Astrocyte (in vitro differentiated cells and primary cell): ENCODE measurements at regions not wholly inside any gene's neighbourhood (a gene's known extent, or its start where the extent isn't known, plus 50 kb on each side); places are given as distances from the start of the nearest gene placed in this dataset.

Source experiments
- DNase-seq: peaks from one replicate; pipeline ENCODE4 v3.0.0-alpha.2; 2010; ENCODE audit warnings: low read depth
- FAIRE-seq: peaks from 2 replicates; lab custom pipeline; 2011; peaks lifted over from hg19 to GRCh38; lab: Jason Lieb, UNC
- H2AFZ ChIP-seq: 2 replicates; pipeline ENCODE4 v1.6.0; 2012; ENCODE audit warnings: low read depth, low read length, inconsistent platforms
- H3K27ac ChIP-seq: 2 replicates; pipeline ENCODE4 v1.5.1; 2011; ENCODE audit warnings: low read depth, low read length, inconsistent platforms
- H3K27me3 ChIP-seq: 2 replicates; pipeline ENCODE4 v1.6.0; 2011; ENCODE audit warnings: low read length, inconsistent platforms; ENCODE audit not compliant: insufficient read depth
- H3K36me3 ChIP-seq: 2 replicates; pipeline ENCODE4 v1.5.1; 2011; ENCODE audit warnings: low read length, inconsistent platforms; ENCODE audit not compliant: insufficient read depth
- H3K4me1 ChIP-seq: 2 replicates; pipeline ENCODE4 v1.5.1; 2011; ENCODE audit warnings: low read length, inconsistent platforms; ENCODE audit not compliant: insufficient read depth
- H3K4me2 ChIP-seq: 2 replicates; pipeline ENCODE4 v1.6.0; 2012; ENCODE audit warnings: low read length, inconsistent platforms
- H3K4me3 ChIP-seq: 2 replicates; pipeline ENCODE4 v1.5.1; 2011; ENCODE audit warnings: low read depth, mild to moderate bottlenecking, low read length, inconsistent platforms; ENCODE audit not compliant: insufficient read depth
- H3K79me2 ChIP-seq: 2 replicates; pipeline ENCODE4 v1.6.0; 2012; ENCODE audit warnings: mild to moderate bottlenecking, low read length, inconsistent platforms; ENCODE audit not compliant: insufficient read depth
- H3K9ac ChIP-seq: 2 replicates; pipeline ENCODE4 v1.6.0; 2012; ENCODE audit warnings: mild to moderate bottlenecking, low read length, inconsistent platforms
- H3K9me3 ChIP-seq: 2 replicates; pipeline ENCODE4 v1.5.1; 2012; ENCODE audit warnings: low read depth, mild to moderate bottlenecking, low read length, inconsistent platforms; ENCODE audit not compliant: insufficient read depth
- H4K20me1 ChIP-seq: 2 replicates; pipeline ENCODE4 v1.6.0; 2012; ENCODE audit warnings: low read length, inconsistent platforms; ENCODE audit not compliant: insufficient read depth
- H3K27ac Mint-ChIP-seq: one replicate; pipeline ENCODE4 v1.8.0; 2021; ENCODE audit warnings: mild to moderate bottlenecking, mixed read lengths; ENCODE audit not compliant: unreplicated experiment
- H3K27me3 Mint-ChIP-seq: one replicate; pipeline ENCODE4 v1.8.0; 2021; ENCODE audit warnings: low read depth, mixed read lengths; ENCODE audit not compliant: unreplicated experiment
- H3K36me3 Mint-ChIP-seq: one replicate; pipeline ENCODE4 v1.8.0; 2021; ENCODE audit warnings: low read depth, mixed read lengths; ENCODE audit not compliant: unreplicated experiment
- H3K4me1 Mint-ChIP-seq: one replicate; pipeline ENCODE4 v1.8.0; 2021; ENCODE audit warnings: low read depth, mixed read lengths; ENCODE audit not compliant: unreplicated experiment
- H3K4me3 Mint-ChIP-seq: one replicate; pipeline ENCODE4 v1.8.0; 2021; ENCODE audit warnings: mild to moderate bottlenecking, moderate library complexity, mixed read lengths; ENCODE audit not compliant: unreplicated experiment
- H3K9me3 Mint-ChIP-seq: one replicate; pipeline ENCODE4 v1.8.0; 2021; ENCODE audit warnings: mild to moderate bottlenecking, mixed read lengths; ENCODE audit not compliant: unreplicated experiment
- EZH2 ChIP-seq: IDR thresholded peaks from 2 replicates; pipeline ENCODE4 v1.6.1; 2012; ENCODE audit warnings: mild to moderate bottlenecking, low read length, inconsistent platforms; ENCODE audit not compliant: insufficient read depth
- TF ChIP-seq, protein P1 (sequence below): IDR thresholded peaks from 2 replicates; pipeline ENCODE4 v1.5.1; 2011; ENCODE audit warnings: low read depth, mild to moderate bottlenecking, inconsistent platforms, low read length, moderate library complexity; ENCODE audit not compliant: insufficient read depth

DNA sequence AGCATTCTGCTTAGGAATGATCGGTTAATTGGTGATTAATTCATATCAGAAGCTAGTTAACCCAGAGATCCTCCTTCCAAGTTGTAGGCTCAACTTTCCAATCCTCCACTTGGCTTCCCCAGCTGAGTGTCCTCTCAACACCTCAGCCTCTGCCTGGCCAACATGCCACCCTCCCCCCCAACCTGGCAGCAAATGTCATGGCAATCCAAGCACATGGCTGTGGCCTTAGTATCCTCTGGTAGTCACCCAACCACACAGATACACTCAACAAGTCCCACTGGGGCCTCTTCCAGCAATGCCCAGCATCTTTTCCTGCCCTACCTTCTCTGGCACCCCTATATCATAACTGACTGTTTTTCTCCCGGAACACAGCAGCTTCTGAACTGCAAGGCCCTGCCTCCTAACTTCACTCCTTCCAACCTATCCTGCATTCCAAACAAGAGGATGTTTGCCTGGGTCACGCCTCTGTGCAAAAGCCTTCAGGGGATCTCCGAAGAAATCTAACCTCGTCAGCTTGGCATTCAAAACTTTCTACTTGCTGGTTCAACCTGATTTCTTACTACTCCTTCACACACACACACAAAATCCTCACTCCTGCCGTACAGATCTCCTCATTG, 195.0 kb downstream of the CYP26B1 start:
- H3K79me2 ChIP-seq = no peaks in the 10 kb centered on the region
- H3K9me3 ChIP-seq = no peaks in the 10 kb centered on the region
- no peaks in the 10 kb centered on the region for H3K27me3 ChIP-seq
- H3K36me3 ChIP-seq = no peaks in the 10 kb centered on the region
- H3K4me2 ChIP-seq = no peak overlapping the region
- TF ChIP-seq, protein P1, sequence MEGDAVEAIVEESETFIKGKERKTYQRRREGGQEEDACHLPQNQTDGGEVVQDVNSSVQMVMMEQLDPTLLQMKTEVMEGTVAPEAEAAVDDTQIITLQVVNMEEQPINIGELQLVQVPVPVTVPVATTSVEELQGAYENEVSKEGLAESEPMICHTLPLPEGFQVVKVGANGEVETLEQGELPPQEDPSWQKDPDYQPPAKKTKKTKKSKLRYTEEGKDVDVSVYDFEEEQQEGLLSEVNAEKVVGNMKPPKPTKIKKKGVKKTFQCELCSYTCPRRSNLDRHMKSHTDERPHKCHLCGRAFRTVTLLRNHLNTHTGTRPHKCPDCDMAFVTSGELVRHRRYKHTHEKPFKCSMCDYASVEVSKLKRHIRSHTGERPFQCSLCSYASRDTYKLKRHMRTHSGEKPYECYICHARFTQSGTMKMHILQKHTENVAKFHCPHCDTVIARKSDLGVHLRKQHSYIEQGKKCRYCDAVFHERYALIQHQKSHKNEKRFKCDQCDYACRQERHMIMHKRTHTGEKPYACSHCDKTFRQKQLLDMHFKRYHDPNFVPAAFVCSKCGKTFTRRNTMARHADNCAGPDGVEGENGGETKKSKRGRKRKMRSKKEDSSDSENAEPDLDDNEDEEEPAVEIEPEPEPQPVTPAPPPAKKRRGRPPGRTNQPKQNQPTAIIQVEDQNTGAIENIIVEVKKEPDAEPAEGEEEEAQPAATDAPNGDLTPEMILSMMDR = no peak
- no peak for TF ChIP-seq EZH2
- Mint-ChIP-seq H3K4me3 (no peak overlapping the region), H3K4me1 (peaks cover 25% of the 10 kb centered on the region), H3K27ac (no peak overlapping the region), H3K27me3 (peaks cover 39% of the 10 kb centered on the region), H3K36me3 (no peaks in the 10 kb centered on the region), H3K9me3 (peaks cover 17% of the 10 kb centered on the region)
- no peaks in the 10 kb centered on the region for H3K4me1 ChIP-seq
- H3K9ac ChIP-seq = no peak overlapping the region
- no peaks in the 10 kb centered on the region for H4K20me1 ChIP-seq
- FAIRE-seq (no peak), DNase-seq (no peak)
- H2AFZ ChIP-seq = no peak overlapping the region
- H3K27ac ChIP-seq = no peak overlapping the region
- no peak overlapping the region for H3K4me3 ChIP-seq

DNA sequence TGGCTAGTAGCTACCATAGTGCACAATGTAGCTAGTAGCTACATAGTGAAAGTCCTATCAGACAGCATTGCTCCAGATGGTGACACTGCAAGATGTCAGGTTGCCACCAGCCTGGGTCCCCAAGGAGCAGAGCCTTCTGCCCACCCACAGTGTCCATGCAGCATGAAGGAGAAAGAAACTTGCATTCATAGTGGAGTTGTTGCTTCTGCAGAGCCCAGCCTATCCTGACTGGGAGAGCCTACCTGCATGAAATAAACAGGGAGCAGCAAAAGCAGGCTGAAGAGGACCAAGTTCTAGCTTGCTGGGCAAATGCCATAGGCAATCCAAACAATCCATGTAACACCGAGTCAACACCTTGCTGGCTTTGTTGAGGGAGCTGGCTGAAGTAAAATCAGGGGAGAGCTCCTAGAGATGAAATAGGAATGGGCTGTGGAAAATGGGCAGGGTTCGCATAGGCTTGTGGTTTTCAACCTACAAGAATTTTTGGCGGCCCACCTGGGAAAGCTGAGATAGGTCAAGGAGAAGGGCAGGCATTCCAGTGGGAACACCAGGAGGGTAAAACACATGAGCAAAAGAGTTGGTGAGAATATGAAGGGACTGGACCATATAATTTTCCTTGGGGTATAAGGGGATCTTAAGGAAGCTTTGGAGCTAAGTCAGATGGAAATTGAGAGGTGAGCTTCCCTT, 195.8 kb downstream of the CYP26B1 start:
- H3K4me1 ChIP-seq = no peaks in the 10 kb centered on the region
- no peaks in the 10 kb centered on the region for H4K20me1 ChIP-seq
- no peaks in the 10 kb centered on the region for H3K36me3 ChIP-seq
- Mint-ChIP-seq H3K9me3 (peaks cover 11% of the 10 kb centered on the region), H3K4me1 (peaks cover 25% of the 10 kb centered on the region), H3K4me3 (no peak overlapping the region), H3K27ac (no peak overlapping the region), H3K36me3 (no peaks in the 10 kb centered on the region), H3K27me3 (peaks cover 46% of the 10 kb centered on the region)
- no peak overlapping the region for H3K4me2 ChIP-seq
- TF ChIP-seq EZH2 = no peak
- TF ChIP-seq, protein P1 = no peak
- FAIRE-seq (no peak), DNase-seq (no peak)
- no peak overlapping the region for H3K9ac ChIP-seq
- H3K27ac ChIP-seq = no peak overlapping the region
- H3K4me3 ChIP-seq = no peak overlapping the region
- no peaks in the 10 kb centered on the region for H3K27me3 ChIP-seq
- no peaks in the 10 kb centered on the region for H3K9me3 ChIP-seq
- no peak overlapping the region for H2AFZ ChIP-seq
- no peaks in the 10 kb centered on the region for H3K79me2 ChIP-seq

DNA sequence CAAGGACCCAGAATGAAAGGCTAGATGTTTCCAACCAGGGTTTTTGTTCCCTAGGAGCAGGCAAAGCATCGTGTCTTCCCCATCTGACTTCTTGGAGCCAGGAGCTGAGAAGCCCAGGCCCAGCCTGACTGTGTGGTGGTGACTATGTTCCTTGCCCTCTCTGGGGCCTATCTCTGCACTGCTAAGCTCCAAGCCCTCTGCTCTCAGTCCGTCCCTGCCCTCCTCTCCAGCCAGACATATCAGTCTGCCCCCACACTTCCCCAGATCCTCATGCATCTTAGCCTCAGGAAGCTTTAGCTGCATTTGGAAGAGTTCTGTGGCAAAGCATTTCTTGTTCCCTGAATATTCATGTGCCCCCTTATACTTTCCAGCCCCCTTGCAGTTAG, 196.6 kb downstream of the CYP26B1 start:
- Histone ChIP-seq H3K9ac (no peak overlapping the region), H3K79me2 (no peaks in the 10 kb centered on the region), H3K27me3 (no peaks in the 10 kb centered on the region), H3K27ac (no peak overlapping the region), H4K20me1 (no peaks in the 10 kb centered on the region), H3K4me1 (no peaks in the 10 kb centered on the region), H3K4me3 (no peak overlapping the region), H3K4me2 (no peak overlapping the region), H2AFZ (no peak overlapping the region), H3K9me3 (no peaks in the 10 kb centered on the region), H3K36me3 (no peaks in the 10 kb centered on the region)
- peaks cover 5% of the 10 kb centered on the region for H3K9me3 Mint-ChIP-seq
- no peak for DNase-seq
- H3K27me3 Mint-ChIP-seq = peaks cover 53% of the 10 kb centered on the region
- no peaks in the 10 kb centered on the region for H3K36me3 Mint-ChIP-seq
- H3K4me3 Mint-ChIP-seq = no peak overlapping the region
- H3K27ac Mint-ChIP-seq = no peak overlapping the region
- no peak for TF ChIP-seq EZH2
- TF ChIP-seq, protein P1 = no peak
- no peak for FAIRE-seq
- H3K4me1 Mint-ChIP-seq = peaks cover 25% of the 10 kb centered on the region
